SH-SY5Y (cell line): ENCODE measurements at regions not wholly inside any gene's neighbourhood (a gene's known extent, or its start where the extent isn't known, plus 50 kb on each side); places are given as distances from the start of the nearest gene placed in this dataset.

ENCODE experiments used
- GATA2 ChIP-seq: IDR thresholded peaks from 2 replicates; pipeline ENCODE4 v1.6.1; 2011; ENCODE audit warnings: mild to moderate bottlenecking, low read depth, low read length
- GATA3 ChIP-seq: IDR thresholded peaks from 2 replicates; pipeline ENCODE4 v1.6.1; 2011; ENCODE audit warnings: low read depth, mild to moderate bottlenecking, low read length, moderate library complexity

DNA sequence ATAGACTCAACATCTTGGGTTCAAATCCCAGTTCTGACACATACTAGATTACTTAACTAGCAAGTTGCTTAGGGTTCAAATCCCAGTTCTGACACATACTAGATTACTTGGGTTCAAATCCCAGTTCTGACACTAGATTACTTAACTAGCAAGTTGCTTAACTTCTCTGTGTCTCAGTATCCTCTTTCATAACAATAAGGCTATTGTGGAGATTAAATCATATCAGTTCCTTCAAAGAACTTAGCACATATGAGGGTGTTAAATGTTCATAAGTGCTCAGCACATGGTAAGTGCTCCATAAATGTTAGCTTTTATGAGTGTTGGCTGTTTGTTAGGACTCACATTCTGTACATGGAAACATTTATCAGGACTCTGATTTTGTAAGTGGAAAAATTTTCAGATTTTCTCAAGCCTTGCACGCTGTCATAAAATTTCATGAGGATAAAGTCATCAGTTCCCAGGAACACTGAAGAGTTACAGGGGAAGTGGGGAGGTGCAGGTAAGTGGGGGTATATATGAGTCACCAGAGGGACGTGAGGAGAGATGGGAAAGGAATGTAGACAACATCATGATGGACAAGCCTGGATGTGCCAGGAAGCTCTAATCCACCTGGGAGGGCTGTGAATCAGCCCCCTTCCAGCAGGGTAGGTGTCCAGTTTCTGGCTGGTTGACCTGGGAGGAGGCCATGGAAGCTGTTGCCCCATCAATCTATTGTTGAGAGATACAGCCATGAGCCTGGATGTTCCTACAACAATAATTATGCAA, 532.2 kb upstream of the WWC1 start:
- no peak for TF ChIP-seq GATA2
- no peak for TF ChIP-seq GATA3
